GM18868 (cell line): ENCODE measurements at regions not wholly inside any gene's neighbourhood (a gene's known extent, or its start where the extent isn't known, plus 50 kb on each side); places are given as distances from the start of the nearest gene placed in this dataset.

Experiments
- ATAC-seq: cut with Tn5 transposase; IDR thresholded peaks from one replicate; pipeline ENCODE4 v1.9.1; 2021; ENCODE audit warnings: mild to moderate bottlenecking, moderate library complexity; ENCODE audit not compliant: unreplicated experiment

GRCh38 chr13:84923831-84924230 is 875.4 kb downstream of the SLITRK6 start:
- ATAC-seq, result no peak

DNA sequence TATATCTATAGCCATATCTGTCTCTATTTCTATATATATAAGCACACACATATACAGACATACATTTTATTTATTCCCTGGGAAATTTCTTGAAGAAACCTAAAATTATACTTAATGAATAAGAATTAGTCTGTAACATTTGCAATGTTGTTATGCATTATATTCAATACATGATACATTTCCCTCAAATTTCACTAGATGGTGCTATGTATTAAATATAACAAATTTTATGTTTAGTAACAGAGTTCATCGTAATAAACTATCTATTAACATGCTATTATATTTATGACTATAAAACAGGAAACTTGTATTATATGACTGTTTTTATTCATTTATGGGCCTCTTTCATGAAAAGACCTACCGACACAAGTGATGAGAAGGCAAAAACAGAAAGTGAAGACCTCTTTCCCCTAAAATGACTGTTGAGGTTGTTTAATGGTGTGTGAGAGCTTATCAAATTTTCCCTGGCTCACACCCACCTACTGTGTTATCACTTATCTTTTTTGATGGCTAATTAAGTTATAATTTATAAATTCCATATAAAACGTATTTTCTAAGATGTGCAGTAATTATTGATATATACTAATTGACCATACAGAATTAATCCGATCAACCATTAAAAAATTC is 881.9 kb downstream of the SLITRK6 start:
- no peak for ATAC-seq

DNA sequence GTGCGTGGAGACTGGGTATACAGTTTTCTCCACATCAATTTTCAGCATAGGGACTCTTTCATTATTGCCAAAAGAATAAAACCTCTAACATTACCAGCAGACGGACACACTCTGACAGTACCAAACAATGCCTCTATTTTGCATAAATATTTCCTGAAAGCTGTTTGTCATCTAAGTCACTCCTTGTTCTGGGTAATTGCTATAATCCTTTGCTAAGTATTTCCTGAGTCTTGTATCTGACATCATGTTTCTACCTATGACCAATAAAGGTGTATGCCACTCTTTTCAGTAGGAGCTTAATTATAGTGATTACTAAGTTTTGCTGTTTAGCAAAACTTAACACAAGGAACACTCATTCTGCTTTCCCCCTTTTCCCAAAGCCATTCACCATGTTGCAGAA is 886.5 kb downstream of the SLITRK6 start:
- ATAC-seq, result no peak

DNA sequence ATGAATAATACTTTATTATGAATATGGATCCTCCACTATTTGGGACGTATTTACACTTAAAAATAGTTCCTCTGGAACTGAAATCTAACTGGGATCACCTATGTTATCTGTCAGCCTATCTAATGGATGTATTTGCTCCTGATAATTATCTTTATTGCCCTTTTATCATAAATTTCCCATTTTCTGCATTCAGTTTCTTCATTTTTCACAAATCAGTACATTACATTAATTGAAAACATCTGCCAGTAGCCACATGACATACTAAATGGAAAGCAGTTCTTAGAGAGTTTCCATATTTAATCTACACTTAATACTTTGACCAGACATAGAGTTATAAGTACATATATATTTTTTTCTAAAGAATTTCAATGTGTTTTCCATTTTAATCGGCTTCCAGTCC is 888.8 kb downstream of the SLITRK6 start:
- ATAC-seq, result no peak

DNA sequence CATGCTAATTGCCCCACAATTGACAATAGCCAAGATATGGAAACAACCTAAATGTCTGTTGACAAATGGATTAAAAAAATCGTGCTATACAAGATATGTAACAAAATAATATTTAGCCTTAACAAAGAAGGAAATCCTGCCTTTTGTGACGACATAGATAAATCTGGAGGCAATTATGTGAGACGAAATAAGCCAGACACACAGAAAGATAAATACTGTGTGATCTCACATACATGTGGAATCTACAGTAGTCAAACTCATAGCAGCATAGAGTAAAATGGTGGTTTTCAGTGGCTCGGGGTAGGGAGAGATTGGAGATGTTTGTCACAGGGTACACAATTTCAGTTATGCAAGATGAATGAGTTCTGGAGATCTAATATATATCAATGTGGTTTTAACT is 895.8 kb downstream of the SLITRK6 start:
- no peak for ATAC-seq

DNA sequence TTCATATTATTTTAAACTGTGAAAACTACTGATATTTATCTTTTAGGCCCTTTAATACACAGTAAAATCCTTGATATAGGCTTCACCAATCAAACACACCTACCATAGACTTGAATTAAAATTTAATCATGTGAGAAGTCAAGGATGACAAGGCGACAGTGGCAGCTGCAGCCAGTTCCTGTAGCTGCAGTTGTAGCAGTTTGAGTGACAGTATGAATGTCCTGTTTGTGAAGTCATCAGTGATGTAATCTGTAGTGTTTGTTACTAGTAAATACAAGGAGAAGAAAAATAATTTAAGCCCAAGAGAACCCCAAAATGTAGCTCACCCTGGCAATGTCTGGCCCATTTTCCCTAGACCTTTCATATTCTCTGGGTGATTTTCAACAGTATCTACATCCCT is 897.0 kb downstream of the SLITRK6 start:
- no peak for ATAC-seq

DNA sequence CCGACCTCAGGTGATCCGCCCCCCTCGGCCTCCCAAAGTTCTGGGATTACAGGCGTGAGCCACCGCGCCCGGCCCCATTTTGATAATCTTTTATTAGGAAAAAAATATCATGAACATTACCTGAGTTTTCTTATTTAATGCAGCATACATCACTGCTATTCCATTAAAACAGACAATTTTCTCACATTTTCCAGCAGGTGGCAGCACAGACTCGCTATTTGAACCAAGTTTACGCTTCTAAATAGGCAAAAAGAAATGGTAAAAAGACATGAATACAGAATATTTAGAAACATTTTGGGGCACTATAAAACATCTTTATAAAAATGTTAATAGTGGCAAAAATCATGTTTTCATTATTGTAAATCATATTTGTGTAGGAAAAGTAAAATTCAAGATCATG is 903.1 kb downstream of the SLITRK6 start:
- ATAC-seq, result peak; percentile 74

GRCh38 chr13:84894749-84895148 is 904.5 kb downstream of the SLITRK6 start:
- ATAC-seq, result no peak

DNA sequence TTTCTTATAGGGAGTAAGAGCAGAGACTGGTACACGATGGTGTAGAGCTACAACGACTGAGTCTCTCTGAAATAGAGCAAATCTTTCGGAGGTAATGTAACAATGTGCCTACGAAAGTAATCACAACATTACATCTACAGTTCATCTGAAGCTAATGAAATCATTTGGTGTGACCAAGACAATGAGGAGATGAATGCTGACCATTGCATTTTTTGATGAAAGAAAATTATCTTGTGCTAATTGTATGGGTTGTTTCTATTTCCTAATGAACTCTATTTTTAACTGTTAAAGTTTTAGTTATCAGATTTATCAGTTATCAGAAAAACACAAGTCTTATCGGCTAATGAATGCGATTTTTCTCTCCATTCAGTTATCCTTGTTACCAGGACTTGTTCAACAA is 913.4 kb downstream of the SLITRK6 start:
- ATAC-seq, result no peak

DNA sequence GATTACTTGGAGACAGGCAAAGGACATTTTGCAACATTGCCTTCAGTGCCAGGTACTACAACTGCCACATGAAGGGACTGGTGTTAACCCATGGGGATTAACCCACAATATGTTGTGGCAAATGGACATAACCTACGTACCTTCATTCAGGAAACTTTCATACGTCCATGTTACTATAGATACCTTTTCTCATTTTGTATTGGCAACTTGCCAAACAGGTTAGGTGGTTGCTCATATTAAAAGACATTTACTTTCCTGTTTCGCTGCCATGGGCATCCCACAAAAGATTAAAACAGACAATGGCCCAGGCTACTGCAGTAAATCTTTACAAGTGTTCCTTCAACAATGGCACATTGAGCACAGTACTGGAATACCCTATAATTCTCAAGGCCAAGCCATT is 925.3 kb downstream of the SLITRK6 start:
- ATAC-seq, result no peak

GRCh38 chr13:84870190-84870589 is 929.0 kb downstream of the SLITRK6 start:
- peak; percentile 65 for ATAC-seq

- ATAC-seq, result no peak
Measured at GRCh38 chr13:84867246-84867645, 932.0 kb downstream of the SLITRK6 start.

GRCh38 chr13:84865783-84866221 is 933.4 kb downstream of the SLITRK6 start:
- no peak for ATAC-seq

GRCh38 chr13:84864341-84864740 is 934.9 kb downstream of the SLITRK6 start:
- peak; percentile 68 for ATAC-seq

- ATAC-seq, result no peak
Measured at GRCh38 chr13:84847107-84847506, 952.1 kb downstream of the SLITRK6 start.

DNA sequence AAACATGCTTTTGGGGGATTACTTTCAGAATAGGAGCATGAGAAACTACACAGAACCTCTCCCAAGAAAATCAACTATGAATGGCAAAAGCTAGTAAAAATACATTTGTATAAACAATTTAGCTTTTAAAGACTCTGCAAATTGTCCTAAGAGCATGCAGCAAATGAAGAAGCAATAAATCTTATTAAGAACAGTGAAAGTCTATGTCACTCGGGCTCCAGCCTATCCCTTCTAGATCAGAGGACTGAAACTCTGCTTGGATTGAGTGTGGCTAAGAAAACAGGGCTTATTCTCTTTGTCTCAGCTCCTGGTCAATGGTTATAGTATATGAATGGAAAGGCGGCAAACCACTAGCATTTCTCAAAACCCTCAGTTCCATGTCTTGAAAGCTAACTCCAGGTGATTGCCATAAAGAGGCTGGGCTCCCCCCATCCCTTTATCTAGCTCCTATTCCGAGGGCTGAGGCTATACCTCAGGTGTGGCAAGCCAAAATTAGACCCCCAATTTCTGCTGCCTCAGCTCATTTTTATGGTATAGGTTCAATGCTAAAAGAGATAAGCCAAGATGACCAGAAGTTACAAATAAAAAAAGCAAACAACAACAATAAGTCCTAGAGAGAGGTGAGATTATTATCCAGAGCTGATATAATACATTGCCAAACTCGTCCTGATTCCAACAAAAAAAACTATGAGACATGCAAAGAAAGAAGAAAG is 953.2 kb downstream of the SLITRK6 start:
- no peak for ATAC-seq

DNA sequence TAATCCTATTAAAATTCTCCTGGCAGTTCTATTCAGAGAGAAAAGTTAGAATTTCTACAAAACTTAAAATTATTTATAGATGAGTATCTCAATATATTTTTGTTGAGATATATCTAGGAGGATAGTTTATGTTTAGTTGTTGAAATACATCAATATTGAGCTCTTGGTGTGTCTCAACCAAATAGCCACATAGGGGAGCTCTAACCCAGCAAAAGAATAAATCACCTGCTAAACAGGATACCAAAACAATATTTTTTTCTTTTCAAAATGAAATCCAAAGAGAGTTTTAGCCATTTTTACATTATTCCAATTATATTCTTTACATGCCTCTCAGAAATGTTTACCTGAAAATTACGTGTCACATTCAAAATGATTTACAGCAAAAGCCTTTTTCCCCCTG is 954.7 kb downstream of the SLITRK6 start:
- ATAC-seq, result no peak

DNA sequence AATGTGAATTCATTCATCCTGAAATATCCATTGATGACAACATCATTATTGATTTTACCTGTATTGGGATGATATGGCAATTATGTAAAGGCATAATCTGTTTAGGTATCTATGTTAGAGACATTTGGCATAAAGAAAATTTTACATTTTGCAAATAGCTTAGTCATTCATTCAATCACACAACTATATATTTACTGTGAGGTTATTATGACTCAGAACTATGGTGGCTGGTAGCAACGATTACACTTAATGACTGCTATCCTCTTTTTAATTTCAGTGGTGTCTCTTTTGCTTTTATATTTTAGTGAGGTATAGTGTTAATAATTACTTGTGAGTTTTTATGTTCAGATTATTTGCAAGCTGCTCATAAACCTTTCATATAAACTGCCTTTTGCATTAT is 955.9 kb downstream of the SLITRK6 start:
- ATAC-seq, result no peak

DNA sequence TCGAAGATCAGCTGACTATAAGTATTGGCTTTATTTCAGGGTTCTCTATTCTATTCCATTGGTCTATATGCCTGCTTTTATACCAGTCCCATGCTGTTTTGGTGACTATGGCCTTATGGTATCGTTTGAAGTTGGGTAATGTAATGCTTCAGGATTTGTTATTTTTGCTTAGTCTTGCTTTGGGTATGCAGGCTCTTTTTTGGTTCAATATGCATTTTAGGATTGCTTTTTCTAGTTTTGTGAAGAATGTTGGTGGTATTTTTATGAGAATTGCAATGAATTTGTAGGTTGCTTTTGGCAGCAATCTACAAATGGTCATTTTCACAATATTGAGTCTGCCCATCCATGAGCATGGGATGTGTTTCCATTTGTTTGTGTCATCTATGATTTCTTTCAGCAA is 951.9 kb upstream of the SLITRK1 start:
- ATAC-seq, result no peak

DNA sequence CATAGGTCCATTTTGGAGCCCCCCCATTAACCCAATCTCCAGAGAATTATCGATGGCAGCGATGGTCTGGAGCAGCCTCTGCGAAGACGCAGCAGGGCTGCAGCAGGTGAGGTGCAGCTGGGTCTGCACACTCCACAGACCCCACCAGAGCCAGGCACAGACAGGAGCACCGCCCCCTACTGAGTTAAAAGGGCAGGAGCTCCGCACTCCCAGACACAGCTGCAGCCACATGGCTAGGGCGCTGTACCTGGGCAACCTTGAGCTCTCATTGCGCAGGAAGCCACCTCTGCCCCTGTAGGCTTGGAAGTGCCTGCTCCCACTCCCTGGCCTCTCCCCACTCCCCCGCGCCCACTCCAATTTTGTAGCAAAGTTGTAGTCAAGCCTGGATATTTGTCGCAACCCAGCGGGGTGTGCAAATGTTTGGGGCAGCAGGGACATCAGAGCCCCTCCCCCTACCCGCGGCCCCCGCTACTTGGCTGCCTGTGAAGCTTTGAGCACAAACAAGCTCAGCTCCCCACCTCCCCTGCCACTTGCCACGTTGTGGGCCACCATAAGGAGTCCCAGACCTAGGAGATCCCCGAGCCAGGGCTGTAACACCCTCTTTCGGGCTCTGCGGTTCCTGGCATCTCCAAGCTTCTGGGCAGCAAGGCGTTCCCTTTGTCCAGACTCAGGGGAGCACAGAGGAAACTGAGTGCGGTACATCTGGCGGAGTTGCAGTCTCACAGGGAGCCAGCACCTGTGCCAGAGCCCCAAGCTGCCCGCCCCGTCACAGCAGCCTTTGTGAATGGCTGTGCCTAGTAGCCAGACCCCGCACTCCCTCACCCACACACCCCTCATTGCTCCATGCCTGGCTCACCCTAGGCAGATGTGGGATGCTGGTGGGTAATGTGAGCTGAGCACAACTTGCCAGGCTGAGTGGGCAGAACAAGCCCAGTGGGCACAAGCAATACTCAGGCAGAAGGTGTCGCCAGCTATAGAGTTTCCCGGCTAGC is 949.7 kb upstream of the SLITRK1 start:
- no peak for ATAC-seq

DNA sequence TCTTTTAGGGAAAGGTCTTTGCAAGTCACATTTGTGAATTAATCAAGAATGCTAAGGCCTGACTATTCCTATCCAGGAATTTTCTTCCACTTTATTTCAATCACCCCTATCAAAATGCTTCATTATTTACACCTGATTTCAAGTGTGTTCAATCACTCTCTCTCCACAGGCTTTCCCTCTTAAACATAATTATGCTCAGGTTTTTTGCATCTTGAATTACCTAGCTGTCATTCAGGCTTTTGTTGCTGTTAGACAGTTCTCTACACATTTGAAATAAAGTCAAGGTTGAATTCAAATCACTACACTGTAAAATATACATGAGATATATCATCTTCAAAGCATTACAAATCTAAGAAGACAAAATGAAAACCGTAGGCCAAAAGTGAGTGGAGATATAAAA is 941.3 kb upstream of the SLITRK1 start:
- no peak for ATAC-seq

GRCh38 chr13:84821261-84821660 is 939.0 kb upstream of the SLITRK1 start:
- no peak for ATAC-seq
